Liver (tissue), 8 donors: ENCODE measurements at regions not wholly inside any gene's neighbourhood (a gene's known extent, or its start where the extent isn't known, plus 50 kb on each side); places are given as distances from the start of the nearest gene placed in this dataset.

Experiments used
- DNase-seq: peaks from one replicate; pipeline ENCODE4 v3.0.0-alpha.2; 2017; ENCODE audit warnings: low spot score
- H3K27ac ChIP-seq, 2 donors: one replicate each; pipeline ENCODE4 v1.7.0; 2013; ENCODE audit warnings: inconsistent platforms in 2 of 2, low read length in 2 of 2, control low read depth in 1 of 2, low read depth in 1 of 2, mild to moderate bottlenecking in 1 of 2
- H3K27me3 ChIP-seq, 4 donors: one replicate each; pipeline versions ENCODE4 v1.6.1 to v1.7.0; 2013; ENCODE audit warnings: low read length in 3 of 4, inconsistent platforms in 1 of 4, mild to moderate bottlenecking in 1 of 4, moderate library complexity in 1 of 4; ENCODE audit not compliant: control insufficient read depth in 4 of 4, insufficient read depth in 4 of 4
- H3K36me3 ChIP-seq, 4 donors: one replicate each; pipeline versions ENCODE4 v1.6.1 to v1.7.0; 2013; ENCODE audit warnings: low read length in 3 of 4, mild to moderate bottlenecking in 3 of 4, low read depth in 1 of 4, moderate library complexity in 1 of 4; ENCODE audit not compliant: control insufficient read depth in 4 of 4, insufficient read depth in 3 of 4
- H3K4me1 ChIP-seq, 4 donors: one replicate each; pipeline versions ENCODE4 v1.6.1 to v1.7.0; 2013; ENCODE audit warnings: low read length in 3 of 4, mild to moderate bottlenecking in 3 of 4, moderate library complexity in 1 of 4; ENCODE audit not compliant: control insufficient read depth in 4 of 4, insufficient read depth in 4 of 4
- H3K4me3 ChIP-seq, 3 donors: one replicate each; pipeline versions ENCODE4 v1.6.1 to v1.7.0; 2013; ENCODE audit warnings: low read length in 3 of 3, control low read depth in 1 of 3, low read depth in 1 of 3, mild to moderate bottlenecking in 1 of 3
- H3K9ac ChIP-seq, 2 donors: one replicate each; pipeline ENCODE4 v1.7.0; 2013; ENCODE audit warnings: low read length in 2 of 2, mild to moderate bottlenecking in 2 of 2, moderate library complexity in 2 of 2, control low read depth in 1 of 2, low read depth in 1 of 2
- H3K9me3 ChIP-seq, 4 donors: one replicate each; pipeline versions ENCODE4 v1.6.1 to v1.7.0; 2013; ENCODE audit warnings: low read length in 3 of 4; ENCODE audit not compliant: control insufficient read depth in 4 of 4
- FOXA1 ChIP-seq: IDR thresholded peaks from 2 replicates; pipeline ENCODE4 v1.6.1; 2016; ENCODE audit warnings: antibody characterized with exemption
- FOXA2 ChIP-seq: IDR thresholded peaks from 2 replicates; pipeline ENCODE4 v1.6.1; 2016; ENCODE audit warnings: antibody characterized with exemption
- GABPA ChIP-seq, 2 donors: IDR thresholded peaks in 1 of 2; conservative IDR thresholded peaks in 1 of 2; 2 replicates each; pipeline ENCODE4 v1.6.1; 2016; ENCODE audit warnings: antibody characterized with exemption in 2 of 2, mild to moderate bottlenecking in 1 of 2, moderate library complexity in 1 of 2
- HNF4A ChIP-seq, 2 donors: conservative IDR thresholded peaks; 2 replicates each; pipeline ENCODE4 v1.6.1; 2016; ENCODE audit warnings: antibody characterized with exemption in 2 of 2, mild to moderate bottlenecking in 2 of 2
- JUND ChIP-seq, 2 donors: IDR thresholded peaks; 2 replicates each; pipeline ENCODE4 v1.6.1; 2016; ENCODE audit warnings: antibody characterized with exemption in 2 of 2
- RAD21 ChIP-seq, 2 donors: IDR thresholded peaks; 2 replicates each; pipeline ENCODE4 v1.6.1; 2016; ENCODE audit warnings: antibody characterized with exemption in 2 of 2, mild to moderate bottlenecking in 2 of 2
- RXRA ChIP-seq, 2 donors: IDR thresholded peaks; 2 replicates each; pipeline ENCODE4 v1.6.1; 2017 to 2018; ENCODE audit warnings: antibody characterized with exemption in 2 of 2, mild to moderate bottlenecking in 1 of 2
- TAF1 ChIP-seq: conservative IDR thresholded peaks from 2 replicates; pipeline ENCODE4 v1.6.1; 2016; ENCODE audit warnings: antibody characterized with exemption, mild to moderate bottlenecking
- YY1 ChIP-seq: IDR thresholded peaks from 2 replicates; pipeline ENCODE4 v1.6.1; 2016; ENCODE audit warnings: antibody characterized with exemption, mild to moderate bottlenecking
- WGBS: extraction: QIAGEN DNeasy Blood & Tissue Kit; methylation state at CpG from one replicate; pipeline ENCODE4 v1.1.7; 2013; 5-methylcytosine and 5-hydroxymethylcytosine counted together
- TF ChIP-seq, protein P1 (sequence below): fragments of 150-350 bp; IDR thresholded peaks from 2 replicates; pipeline ENCODE4 v1.5.1; 2017; ENCODE audit warnings: improper control_type of control experiment, low read depth, low read length; ENCODE audit not compliant: missing input control
- TF ChIP-seq, protein P2 (sequence below): IDR thresholded peaks from 2 replicates; pipeline ENCODE4 v1.6.1; 2016; ENCODE audit warnings: antibody characterized with exemption
- TF ChIP-seq, protein P3 (sequence below): IDR thresholded peaks from 2 replicates; pipeline ENCODE4 v1.6.1; 2016; ENCODE audit warnings: antibody characterized with exemption
- TF ChIP-seq, protein P4 (sequence below): IDR thresholded peaks from 2 replicates; pipeline ENCODE4 v1.6.1; 2016; ENCODE audit warnings: antibody characterized with exemption
- donor health status: healthy.
- donor health status: healthy.
- donor health status: healthy.
- donor health status: healthy.
- donor health status: healthy.

DNA sequence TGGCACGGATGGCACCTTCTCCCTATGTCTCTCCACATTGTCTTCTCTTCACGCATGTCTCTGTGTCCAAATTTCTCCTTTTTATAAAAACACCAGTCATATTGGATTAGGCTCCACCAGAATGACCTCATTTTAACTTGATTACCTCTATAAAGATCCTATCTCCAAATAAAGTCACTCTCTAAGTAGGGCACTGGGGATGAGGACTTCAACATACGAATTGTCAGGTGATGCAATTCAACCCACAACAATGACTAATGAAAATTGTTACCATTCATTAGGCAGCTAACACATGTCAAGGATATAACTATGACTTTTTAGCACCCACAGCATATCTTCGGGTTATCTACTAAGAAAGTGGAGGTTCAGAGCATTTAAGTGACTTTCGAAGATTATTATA is 55.5 kb upstream of the USP47 start (continued):
- TF ChIP-seq, protein P1, sequence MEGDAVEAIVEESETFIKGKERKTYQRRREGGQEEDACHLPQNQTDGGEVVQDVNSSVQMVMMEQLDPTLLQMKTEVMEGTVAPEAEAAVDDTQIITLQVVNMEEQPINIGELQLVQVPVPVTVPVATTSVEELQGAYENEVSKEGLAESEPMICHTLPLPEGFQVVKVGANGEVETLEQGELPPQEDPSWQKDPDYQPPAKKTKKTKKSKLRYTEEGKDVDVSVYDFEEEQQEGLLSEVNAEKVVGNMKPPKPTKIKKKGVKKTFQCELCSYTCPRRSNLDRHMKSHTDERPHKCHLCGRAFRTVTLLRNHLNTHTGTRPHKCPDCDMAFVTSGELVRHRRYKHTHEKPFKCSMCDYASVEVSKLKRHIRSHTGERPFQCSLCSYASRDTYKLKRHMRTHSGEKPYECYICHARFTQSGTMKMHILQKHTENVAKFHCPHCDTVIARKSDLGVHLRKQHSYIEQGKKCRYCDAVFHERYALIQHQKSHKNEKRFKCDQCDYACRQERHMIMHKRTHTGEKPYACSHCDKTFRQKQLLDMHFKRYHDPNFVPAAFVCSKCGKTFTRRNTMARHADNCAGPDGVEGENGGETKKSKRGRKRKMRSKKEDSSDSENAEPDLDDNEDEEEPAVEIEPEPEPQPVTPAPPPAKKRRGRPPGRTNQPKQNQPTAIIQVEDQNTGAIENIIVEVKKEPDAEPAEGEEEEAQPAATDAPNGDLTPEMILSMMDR: no peak
- TF ChIP-seq YY1: no peak

DNA sequence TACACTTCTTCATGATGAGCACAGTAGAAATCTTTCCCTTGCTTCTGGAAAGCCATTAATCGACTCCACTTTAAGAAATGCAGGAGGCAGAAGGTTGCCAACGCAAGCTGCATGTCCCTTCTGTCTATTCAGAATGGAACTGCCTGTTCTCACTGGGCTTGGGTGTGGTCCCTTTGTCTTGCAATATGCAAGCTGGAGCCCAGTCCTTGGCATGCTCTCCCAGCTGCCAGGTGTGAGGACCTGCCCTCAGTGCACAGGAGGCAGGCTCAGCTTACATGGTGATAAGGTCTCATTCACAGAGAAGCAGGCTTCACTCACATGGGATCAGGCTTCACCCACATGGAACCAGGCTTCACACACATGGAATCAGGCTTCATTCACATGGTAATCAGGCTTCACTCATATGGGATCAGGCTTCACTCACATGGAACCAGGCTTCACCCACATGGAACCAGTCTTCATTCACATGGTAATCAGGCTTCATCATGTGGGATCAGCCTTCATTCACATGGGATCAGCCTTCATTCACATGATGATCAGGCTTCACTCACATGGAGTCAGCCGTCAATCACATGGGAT is 59.2 kb upstream of the USP47 start:
- no peaks in the 10 kb centered on the region for H3K36me3 ChIP-seq
- TF ChIP-seq, protein P2, sequence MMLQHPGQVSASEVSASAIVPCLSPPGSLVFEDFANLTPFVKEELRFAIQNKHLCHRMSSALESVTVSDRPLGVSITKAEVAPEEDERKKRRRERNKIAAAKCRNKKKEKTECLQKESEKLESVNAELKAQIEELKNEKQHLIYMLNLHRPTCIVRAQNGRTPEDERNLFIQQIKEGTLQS: no peak
- no peak for TF ChIP-seq TAF1
- no peak for TF ChIP-seq GABPA (IDR thresholded peaks at IDR 0.05 in 1 of 2, conservative IDR thresholded peaks at IDR 0.05 in 1 of 2)
- no peak for TF ChIP-seq HNF4A (conservative IDR thresholded peaks at IDR 0.05)
- TF ChIP-seq RAD21 (IDR thresholded peaks at IDR 0.05): no peak
- TF ChIP-seq, protein P3, sequence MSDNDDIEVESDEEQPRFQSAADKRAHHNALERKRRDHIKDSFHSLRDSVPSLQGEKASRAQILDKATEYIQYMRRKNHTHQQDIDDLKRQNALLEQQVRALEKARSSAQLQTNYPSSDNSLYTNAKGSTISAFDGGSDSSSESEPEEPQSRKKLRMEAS: no peak
- no peak overlapping the region for H3K9ac ChIP-seq
- H3K4me3 ChIP-seq: no peak overlapping the region
- peaks cover 0 to 2% (median 0%) of the 10 kb centered on the region in 4 donors for H3K27me3 ChIP-seq
- no peak for DNase-seq
- no peaks in the 10 kb centered on the region for H3K4me1 ChIP-seq
- no peak overlapping the region for H3K27ac ChIP-seq
- WGBS: 78% methylated on average over 3 of the region's 3 CpGs
- H3K9me3 ChIP-seq: no peaks in the 10 kb centered on the region

DNA sequence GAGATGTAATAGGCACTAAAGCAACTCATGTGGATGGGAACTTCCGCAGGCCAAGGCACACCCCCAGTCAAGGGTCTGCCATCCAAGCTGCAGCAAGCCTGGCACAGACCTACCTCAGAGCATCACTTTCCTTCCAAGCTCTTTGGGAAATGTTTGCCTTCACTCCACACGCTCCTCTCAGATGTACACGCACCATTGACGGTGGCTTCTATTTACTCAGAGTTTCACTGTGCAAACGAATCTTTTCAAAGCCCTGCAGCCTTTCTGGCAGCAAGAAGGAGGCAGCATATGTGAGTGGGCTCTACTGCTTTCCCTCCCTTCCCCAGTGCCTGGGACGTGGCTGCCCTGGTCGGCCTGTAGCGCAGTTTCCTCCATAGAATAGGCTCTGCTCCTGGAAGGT is 60.9 kb upstream of the USP47 start:
- H3K4me3 ChIP-seq: no peak overlapping the region
- no peak overlapping the region for H3K9ac ChIP-seq
- peaks cover 0 to 2% (median 0%) of the 10 kb centered on the region in 4 donors for H3K27me3 ChIP-seq
- H3K4me1 ChIP-seq: no peaks in the 10 kb centered on the region
- H3K27ac ChIP-seq: no peak overlapping the region
- DNase-seq: no peak
- WGBS: 56% methylated on average over 8 of the region's 8 CpGs
- no peaks in the 10 kb centered on the region for H3K9me3 ChIP-seq
- no peaks in the 10 kb centered on the region for H3K36me3 ChIP-seq
- no peak for TF ChIP-seq YY1

DNA sequence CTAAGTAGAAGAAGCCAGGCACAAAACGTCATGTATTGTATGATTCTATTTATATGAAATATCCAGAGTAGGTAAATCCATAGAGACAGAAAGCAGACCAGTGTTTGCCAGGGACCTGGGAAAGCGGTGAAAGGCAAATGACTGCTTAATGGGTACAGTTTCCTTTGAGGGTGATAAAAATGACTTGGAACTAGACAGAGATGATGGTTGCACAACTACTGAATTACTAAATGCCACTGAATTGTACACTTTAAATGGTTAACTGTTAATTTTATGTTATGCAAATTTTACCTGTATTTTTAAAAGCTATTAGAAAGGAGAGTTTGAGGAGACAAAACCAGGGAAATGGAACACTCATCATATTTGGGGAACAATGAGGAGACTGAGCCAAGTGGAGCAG is 61.8 kb upstream of the USP47 start:
- H3K9ac ChIP-seq: no peak overlapping the region
- H3K36me3 ChIP-seq: no peaks in the 10 kb centered on the region
- DNase-seq: no peak
- no peak overlapping the region for H3K27ac ChIP-seq
- H3K27me3 ChIP-seq: peaks cover 0 to 2% (median 0%) of the 10 kb centered on the region in 4 donors
- H3K4me3 ChIP-seq: no peak overlapping the region
- H3K9me3 ChIP-seq: no peaks in the 10 kb centered on the region
- WGBS: 76% methylated on average over 2 of the region's 2 CpGs
- no peak for TF ChIP-seq GABPA (IDR thresholded peaks at IDR 0.05 in 1 of 2, conservative IDR thresholded peaks at IDR 0.05 in 1 of 2)
- TF ChIP-seq, protein P4, sequence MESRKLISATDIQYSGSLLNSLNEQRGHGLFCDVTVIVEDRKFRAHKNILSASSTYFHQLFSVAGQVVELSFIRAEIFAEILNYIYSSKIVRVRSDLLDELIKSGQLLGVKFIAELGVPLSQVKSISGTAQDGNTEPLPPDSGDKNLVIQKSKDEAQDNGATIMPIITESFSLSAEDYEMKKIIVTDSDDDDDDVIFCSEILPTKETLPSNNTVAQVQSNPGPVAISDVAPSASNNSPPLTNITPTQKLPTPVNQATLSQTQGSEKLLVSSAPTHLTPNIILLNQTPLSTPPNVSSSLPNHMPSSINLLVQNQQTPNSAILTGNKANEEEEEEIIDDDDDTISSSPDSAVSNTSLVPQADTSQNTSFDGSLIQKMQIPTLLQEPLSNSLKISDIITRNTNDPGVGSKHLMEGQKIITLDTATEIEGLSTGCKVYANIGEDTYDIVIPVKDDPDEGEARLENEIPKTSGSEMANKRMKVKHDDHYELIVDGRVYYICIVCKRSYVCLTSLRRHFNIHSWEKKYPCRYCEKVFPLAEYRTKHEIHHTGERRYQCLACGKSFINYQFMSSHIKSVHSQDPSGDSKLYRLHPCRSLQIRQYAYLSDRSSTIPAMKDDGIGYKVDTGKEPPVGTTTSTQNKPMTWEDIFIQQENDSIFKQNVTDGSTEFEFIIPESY: no peak
- TF ChIP-seq FOXA1: no peak
- TF ChIP-seq RXRA (IDR thresholded peaks at IDR 0.05): no peak
- TF ChIP-seq JUND (IDR thresholded peaks at IDR 0.05): no peak
- no peak for TF ChIP-seq FOXA2
- H3K4me1 ChIP-seq: no peaks in the 10 kb centered on the region
